Activated CD4-positive, alpha-beta T cell treated with anti-CD3 and anti-CD28 coated beads, Interleukin-2, amount 10 ng/mL, durations not matched to agents 24 days and 14 days (primary cell): ENCODE measurements at regions not wholly inside any gene's neighbourhood (a gene's known extent, or its start where the extent isn't known, plus 50 kb on each side); places are given as distances from the start of the nearest gene placed in this dataset.

Experiments
- DNase-seq: peaks from one replicate; pipeline ENCODE4 v3.0.0; 2022
- H3K27ac Mint-ChIP-seq: one replicate; pipeline ENCODE4 v1.8.0; 2022; ENCODE audit warnings: mild to moderate bottlenecking, mixed read lengths
- H3K27me3 Mint-ChIP-seq: one replicate; pipeline ENCODE4 v1.8.0; 2022; ENCODE audit warnings: mixed read lengths
- H3K36me3 Mint-ChIP-seq: one replicate; pipeline ENCODE4 v1.8.0; 2022; ENCODE audit warnings: low read depth, mild to moderate bottlenecking, mixed read lengths
- H3K4me1 Mint-ChIP-seq: one replicate; pipeline ENCODE4 v1.8.0; 2021; ENCODE audit warnings: mixed read lengths
- H3K4me3 Mint-ChIP-seq: one replicate; pipeline ENCODE4 v1.8.0; 2022; ENCODE audit warnings: mild to moderate bottlenecking, moderate library complexity, mixed read lengths
- H3K9me3 Mint-ChIP-seq: one replicate; pipeline ENCODE4 v1.8.0; 2021; ENCODE audit warnings: mixed read lengths
- intact Hi-C: fragments of 100-400 bp; cut with micrococcal nuclease; formaldehyde crosslinking; loops from one replicate; pipeline ENCODE4 v1.15.1; 2023

DNA sequence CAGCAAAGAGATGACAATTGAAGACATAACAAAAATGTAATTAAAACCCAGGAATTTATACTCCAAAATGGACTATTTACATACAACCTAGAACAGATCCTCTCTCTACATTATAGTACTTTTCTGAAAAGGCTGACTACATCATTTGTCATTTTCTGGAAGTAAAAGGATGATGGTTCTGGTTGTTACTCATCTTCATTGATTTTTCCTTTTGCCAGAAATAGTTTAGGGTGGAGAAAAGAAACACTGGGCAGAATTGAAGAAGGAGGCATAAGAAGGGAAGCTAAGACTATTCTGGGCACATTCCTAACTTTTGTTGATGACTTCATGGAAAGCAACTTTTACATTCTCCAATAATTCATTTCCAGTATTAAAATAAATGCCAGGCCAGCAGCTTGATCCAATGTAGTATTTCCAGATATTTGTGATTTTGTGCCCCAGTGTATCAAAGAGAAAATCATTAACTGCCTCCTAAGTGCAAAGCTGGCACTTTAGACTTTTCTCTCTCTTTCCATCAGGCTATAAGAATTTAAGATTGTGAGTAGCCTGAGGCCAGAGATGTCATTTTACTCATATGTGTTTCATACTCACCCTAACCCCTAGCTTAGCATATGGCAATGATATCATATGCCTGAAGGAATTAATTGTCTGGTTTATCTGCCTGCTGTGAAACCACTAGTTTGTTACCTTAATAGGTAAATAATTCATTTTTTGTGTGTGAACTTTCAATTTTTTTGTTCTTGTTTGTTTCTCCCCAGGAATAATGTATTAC is 369.5 kb upstream of the LYPLAL1 start:
- Mint-ChIP-seq H3K9me3 (no peaks in the 10 kb centered on the region), H3K36me3 (no peaks in the 10 kb centered on the region), H3K27me3 (no peaks in the 10 kb centered on the region), H3K27ac (no peak overlapping the region), H3K4me1 (no peaks in the 10 kb centered on the region), H3K4me3 (no peak overlapping the region)
- DNase-seq = no peak
- intact Hi-C loops = no loop called here

DNA sequence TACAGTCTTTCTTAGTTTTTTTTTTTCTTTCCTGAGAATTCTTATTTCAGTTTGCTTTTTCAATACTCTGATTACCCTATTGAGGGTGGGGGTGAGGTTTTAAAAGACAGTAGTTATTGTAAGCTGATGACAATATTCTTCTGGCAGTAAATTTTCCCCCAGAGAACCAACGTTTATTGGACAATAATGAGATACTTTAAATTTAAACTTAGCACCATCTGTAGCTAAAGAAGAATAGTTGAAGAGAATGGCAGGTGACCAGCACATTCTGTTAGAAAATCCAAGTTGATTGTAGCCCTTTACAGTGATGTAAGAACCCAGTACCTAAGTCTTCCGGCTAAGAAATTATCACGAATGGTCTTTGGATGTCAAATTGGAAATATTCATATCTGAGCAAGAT is 364.6 kb upstream of the LYPLAL1 start:
- H3K4me3 Mint-ChIP-seq = no peak overlapping the region
- H3K36me3 Mint-ChIP-seq = no peaks in the 10 kb centered on the region
- intact Hi-C loops = no loop called here
- H3K9me3 Mint-ChIP-seq = no peaks in the 10 kb centered on the region
- DNase-seq = no peak
- no peak overlapping the region for H3K27ac Mint-ChIP-seq
- no peaks in the 10 kb centered on the region for H3K4me1 Mint-ChIP-seq
- H3K27me3 Mint-ChIP-seq = no peaks in the 10 kb centered on the region

DNA sequence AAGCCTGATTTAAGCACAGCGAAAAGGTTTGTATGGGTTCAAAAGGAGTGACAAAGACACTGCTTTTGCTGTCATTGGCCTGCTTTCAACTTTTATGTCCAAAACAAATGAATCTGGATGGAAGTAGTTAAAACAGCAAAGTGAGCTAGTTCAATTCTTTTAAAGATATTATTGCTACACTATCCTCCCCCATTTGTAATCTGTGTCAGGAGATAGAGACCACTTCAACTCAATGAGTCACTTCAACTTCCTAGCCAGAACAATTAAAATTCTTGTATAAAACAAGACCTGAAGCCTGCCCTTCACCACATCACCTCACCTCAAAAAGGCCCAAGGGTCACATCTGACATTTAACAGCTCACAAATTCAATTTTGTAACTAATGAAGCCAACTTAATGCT is 364.1 kb upstream of the LYPLAL1 start:
- no peaks in the 10 kb centered on the region for H3K9me3 Mint-ChIP-seq
- no peak overlapping the region for H3K27ac Mint-ChIP-seq
- H3K27me3 Mint-ChIP-seq = no peaks in the 10 kb centered on the region
- no peak overlapping the region for H3K4me3 Mint-ChIP-seq
- no peaks in the 10 kb centered on the region for H3K4me1 Mint-ChIP-seq
- DNase-seq = no peak
- intact Hi-C loops = no loop called here
- no peaks in the 10 kb centered on the region for H3K36me3 Mint-ChIP-seq

DNA sequence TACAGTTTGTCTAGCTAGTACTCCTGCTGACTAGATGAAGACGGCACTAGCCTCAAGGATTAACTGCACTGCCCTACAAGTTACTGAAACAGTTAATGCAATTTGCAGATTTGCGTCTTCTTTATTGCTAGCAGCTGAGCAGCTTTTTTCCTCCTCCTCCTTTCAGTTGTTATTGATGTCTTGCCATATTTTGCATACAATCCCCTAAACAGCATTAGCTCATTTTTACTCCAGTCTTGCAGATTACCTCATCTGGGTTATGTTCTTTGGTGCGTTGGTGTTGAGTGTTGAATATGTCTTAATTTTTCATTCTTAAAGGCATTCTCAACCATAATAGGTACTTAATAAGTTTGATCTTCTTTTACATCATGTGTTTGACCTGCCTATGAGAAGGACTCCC is 363.4 kb upstream of the LYPLAL1 start:
- H3K36me3 Mint-ChIP-seq = no peaks in the 10 kb centered on the region
- intact Hi-C loops = no loop called here
- H3K4me3 Mint-ChIP-seq = no peak overlapping the region
- DNase-seq = no peak
- H3K27ac Mint-ChIP-seq = no peak overlapping the region
- no peaks in the 10 kb centered on the region for H3K4me1 Mint-ChIP-seq
- no peaks in the 10 kb centered on the region for H3K9me3 Mint-ChIP-seq
- H3K27me3 Mint-ChIP-seq = no peaks in the 10 kb centered on the region

DNA sequence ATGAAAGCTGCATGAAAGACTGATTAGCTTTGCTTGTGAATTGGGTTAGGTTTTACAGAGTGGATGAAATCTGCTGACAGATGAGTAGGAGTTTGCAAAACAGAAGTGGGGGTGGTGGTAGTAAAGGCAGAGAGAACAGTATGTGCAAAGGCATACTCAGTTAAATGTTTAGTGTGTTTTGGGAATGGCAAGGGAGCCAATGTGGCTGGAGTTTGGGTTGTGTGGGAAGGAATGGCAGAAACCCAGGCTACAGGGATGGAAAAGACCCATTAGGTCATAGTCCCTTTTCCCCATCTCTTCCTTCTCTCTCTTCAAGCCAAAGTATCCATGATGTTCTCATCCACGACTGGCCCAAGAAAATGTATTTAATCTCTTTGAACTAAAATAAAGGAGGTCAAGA is 362.2 kb upstream of the LYPLAL1 start:
- DNase-seq = no peak
- H3K27me3 Mint-ChIP-seq = no peaks in the 10 kb centered on the region
- no peak overlapping the region for H3K4me3 Mint-ChIP-seq
- H3K9me3 Mint-ChIP-seq = no peaks in the 10 kb centered on the region
- no peaks in the 10 kb centered on the region for H3K4me1 Mint-ChIP-seq
- intact Hi-C loops = no loop called here
- no peaks in the 10 kb centered on the region for H3K36me3 Mint-ChIP-seq
- H3K27ac Mint-ChIP-seq = no peak overlapping the region

DNA sequence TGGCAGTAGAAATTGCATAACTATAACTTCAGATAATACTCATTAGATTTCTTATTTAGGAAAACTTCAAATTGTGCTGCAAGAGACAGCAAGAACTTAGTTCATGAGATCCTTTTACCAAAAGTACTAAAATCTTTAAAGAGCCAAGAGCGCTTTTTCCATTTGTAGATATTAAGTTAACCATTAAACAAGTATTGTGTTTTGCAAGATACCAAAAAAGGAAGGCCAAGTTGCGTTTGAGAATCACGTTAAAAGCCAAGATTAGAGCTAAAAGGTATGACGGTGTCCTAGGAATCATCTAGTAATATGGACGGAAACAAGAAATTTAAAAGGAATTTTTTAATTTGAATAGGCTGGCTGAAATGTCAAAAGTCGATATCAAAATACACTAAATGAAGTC is 361.3 kb upstream of the LYPLAL1 start:
- DNase-seq = no peak
- Mint-ChIP-seq H3K4me3 (no peak overlapping the region), H3K36me3 (no peaks in the 10 kb centered on the region), H3K4me1 (no peaks in the 10 kb centered on the region), H3K27ac (no peak overlapping the region), H3K9me3 (no peaks in the 10 kb centered on the region), H3K27me3 (no peaks in the 10 kb centered on the region)
- intact Hi-C loops = no loop called here

DNA sequence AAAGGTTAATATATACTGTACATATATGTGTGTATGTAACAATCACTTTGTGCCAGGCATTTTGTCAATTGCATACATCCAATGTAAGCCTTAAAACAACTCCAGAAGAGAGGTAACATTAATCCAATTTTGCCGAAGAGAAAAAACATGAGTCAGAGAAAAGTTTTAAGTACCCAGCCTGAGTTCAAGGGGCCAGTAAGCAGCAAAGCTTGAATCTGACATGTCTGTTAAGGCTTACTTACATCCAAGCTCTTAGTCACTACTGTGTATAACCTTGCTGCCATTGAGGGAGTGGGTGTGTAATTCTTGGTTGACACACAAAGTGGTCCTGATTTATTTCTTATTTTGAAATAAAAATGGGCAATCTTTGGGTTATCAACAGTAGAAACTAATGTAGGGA is 360.4 kb upstream of the LYPLAL1 start:
- intact Hi-C loops = no loop called here
- Mint-ChIP-seq H3K27ac (no peak overlapping the region), H3K27me3 (no peaks in the 10 kb centered on the region), H3K9me3 (no peaks in the 10 kb centered on the region), H3K4me3 (no peak overlapping the region), H3K36me3 (no peaks in the 10 kb centered on the region), H3K4me1 (no peaks in the 10 kb centered on the region)
- no peak for DNase-seq

DNA sequence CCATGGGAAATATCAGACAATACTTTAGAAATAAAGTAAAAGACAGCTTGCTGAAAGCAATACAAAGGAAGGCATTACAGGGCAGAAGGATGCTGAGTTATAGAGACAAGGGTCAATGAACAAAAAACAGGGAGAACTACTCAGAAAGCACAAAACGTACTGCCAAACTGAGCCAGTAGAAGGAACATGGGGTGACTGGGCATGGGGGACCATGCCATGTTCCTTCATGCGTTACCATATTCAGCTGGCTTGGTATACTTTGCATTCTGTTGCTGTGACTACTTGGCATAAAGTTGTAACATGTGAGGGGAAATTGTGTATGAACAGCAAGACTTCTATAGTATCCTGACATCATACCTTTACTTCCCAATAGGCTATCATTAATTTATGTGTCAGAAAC is 358.6 kb upstream of the LYPLAL1 start:
- H3K4me3 Mint-ChIP-seq = no peak overlapping the region
- intact Hi-C loops = no loop called here
- no peak for DNase-seq
- no peaks in the 10 kb centered on the region for H3K36me3 Mint-ChIP-seq
- H3K4me1 Mint-ChIP-seq = no peaks in the 10 kb centered on the region
- H3K27ac Mint-ChIP-seq = no peak overlapping the region
- H3K27me3 Mint-ChIP-seq = no peaks in the 10 kb centered on the region
- no peaks in the 10 kb centered on the region for H3K9me3 Mint-ChIP-seq

DNA sequence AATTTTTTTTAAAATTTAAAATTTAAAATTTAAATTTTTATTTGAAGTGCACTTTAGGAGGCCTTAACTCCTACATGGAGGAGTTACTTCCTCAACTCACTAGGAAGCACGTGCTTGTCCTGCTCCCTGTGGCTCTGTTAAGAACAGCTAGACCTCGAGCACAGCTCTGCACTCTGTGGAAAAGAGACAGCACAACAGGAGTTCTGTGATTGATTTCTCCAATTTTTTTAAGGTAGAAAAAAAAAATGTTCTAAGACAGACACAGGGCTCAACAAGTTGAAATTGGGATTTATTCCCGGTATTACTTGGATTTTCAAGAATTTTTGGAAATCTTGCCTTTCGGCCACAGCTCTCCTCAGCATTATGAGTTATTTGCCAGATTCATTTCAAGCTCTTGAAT is 356.6 kb upstream of the LYPLAL1 start:
- no peaks in the 10 kb centered on the region for H3K4me1 Mint-ChIP-seq
- no peaks in the 10 kb centered on the region for H3K9me3 Mint-ChIP-seq
- intact Hi-C loops = no loop called here
- no peaks in the 10 kb centered on the region for H3K36me3 Mint-ChIP-seq
- no peak overlapping the region for H3K4me3 Mint-ChIP-seq
- H3K27ac Mint-ChIP-seq = no peak overlapping the region
- DNase-seq = no peak
- no peaks in the 10 kb centered on the region for H3K27me3 Mint-ChIP-seq

DNA sequence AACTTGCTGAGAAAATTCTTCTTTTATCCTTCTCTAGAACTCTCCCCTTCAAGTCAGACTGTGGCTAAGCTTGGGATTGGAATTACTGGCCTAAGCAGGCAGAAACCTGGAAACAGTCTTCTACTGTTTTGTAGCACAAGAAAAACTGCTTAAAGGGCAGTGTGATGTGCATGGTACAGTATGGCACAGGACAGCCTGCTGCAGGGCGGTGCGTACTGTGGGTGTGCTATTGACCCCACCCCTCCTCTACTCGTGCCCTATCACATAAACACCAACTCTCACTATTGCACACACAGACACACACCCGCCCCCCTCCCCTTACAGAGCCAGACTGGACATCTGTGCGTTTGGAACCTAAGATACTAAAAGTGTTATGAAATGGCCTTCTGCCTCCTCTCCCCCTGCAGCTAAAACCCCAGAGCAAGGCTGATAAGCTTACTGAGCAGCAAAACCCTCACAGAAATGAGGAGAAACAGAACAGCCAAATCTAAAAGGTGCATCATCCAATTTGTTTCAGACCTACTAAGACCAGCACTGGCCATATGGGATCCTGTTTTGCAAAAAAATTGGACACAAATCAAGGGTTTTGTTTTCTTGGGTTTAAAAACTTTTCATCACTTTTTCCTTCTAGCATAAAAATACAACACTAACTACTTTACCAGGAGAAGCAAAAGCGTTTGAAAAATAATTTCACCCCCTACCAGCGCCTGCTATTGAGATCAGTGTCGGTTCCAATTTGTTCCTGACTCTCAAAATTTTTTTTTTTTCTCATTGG is 355.8 kb upstream of the LYPLAL1 start:
- Mint-ChIP-seq H3K27me3 (no peaks in the 10 kb centered on the region), H3K4me1 (no peaks in the 10 kb centered on the region), H3K36me3 (no peaks in the 10 kb centered on the region), H3K27ac (no peak overlapping the region), H3K4me3 (no peak overlapping the region), H3K9me3 (no peaks in the 10 kb centered on the region)
- intact Hi-C loops = no loop called here
- no peak for DNase-seq

DNA sequence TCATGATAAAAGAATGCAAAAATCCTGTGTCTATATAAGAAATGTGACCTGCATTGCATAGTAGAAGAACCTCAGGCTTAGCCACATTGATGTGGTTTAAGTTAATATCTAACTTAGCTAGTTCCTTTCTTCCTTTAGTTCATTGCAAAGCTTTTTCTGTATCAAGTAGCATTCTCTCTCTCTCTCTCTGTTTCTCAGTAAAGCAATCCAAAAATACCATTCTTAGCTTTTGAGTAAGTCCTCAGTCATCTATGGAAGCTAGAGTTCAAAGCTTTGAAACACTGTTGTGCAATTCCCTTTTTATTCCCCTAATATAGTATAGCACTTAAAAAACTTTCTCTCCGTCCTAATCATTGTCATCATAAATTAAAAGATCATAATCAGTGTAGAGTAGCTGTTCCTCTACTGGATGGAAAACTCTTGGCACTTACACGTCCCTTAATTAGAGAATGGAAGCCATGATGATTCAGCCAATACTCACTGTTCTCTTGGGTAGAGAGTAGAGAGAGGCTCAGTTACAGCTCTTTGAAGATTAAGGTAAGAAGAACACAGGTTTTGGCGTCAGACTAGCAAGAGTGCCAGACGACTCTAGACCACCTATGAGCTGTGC is 350.3 kb upstream of the LYPLAL1 start:
- no peak for DNase-seq
- no peaks in the 10 kb centered on the region for H3K9me3 Mint-ChIP-seq

DNA sequence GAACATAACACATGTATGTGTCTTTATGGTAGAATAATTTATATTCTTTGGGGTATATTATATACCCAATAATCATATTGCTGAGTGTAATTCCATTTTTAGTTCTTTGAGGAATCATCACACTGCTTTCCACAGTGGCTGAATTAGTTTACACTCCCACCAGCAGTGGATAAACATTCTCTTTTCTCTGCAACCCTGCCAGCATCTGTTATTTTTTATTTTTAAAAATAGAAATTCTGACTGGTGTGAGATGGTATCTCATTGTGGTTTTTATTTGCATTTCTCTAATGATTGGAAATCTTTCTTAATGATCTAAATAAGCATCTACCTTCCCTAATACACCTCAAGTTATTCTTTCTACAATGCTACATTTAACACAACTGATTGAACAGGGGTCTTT is 346.2 kb upstream of the LYPLAL1 start:
- H3K27me3 Mint-ChIP-seq = no peaks in the 10 kb centered on the region
- H3K9me3 Mint-ChIP-seq = no peaks in the 10 kb centered on the region
- H3K27ac Mint-ChIP-seq = no peak overlapping the region
- no peak for DNase-seq
- H3K4me3 Mint-ChIP-seq = no peak overlapping the region
- no peaks in the 10 kb centered on the region for H3K36me3 Mint-ChIP-seq
- H3K4me1 Mint-ChIP-seq = no peaks in the 10 kb centered on the region
- intact Hi-C loops = no loop called here

More for the DNA sequence above, 350.3 kb upstream of the LYPLAL1 start:
- Mint-ChIP-seq H3K27ac (no peak overlapping the region), H3K4me3 (no peak overlapping the region), H3K4me1 (no peaks in the 10 kb centered on the region), H3K36me3 (no peaks in the 10 kb centered on the region), H3K27me3 (no peaks in the 10 kb centered on the region)
- intact Hi-C loops = no loop called here

DNA sequence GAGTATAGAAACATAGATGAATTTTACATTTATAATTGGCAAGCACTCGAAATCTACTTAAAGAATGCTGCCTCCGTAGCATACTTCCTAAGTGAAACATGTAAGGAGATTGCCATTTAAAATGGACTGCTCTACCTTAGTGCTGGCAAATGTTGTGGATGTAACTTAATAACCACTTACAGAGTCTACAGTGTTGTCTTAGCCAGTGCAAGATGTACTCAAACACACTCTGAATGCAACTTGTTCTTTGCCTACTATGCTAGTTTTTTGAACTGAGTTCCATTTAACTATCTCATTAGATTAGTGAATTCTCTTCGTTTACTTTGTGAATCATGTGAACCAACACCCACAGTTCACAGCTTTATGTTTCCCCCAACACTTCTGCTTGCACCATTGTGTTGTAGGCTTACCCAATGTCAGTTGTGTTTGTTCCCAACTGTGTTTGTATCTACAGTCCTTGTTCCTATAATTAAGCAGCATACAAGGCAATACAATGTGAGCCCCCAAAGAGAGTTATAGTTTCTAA is 345.5 kb upstream of the LYPLAL1 start:
- intact Hi-C loops = no loop called here
- H3K4me1 Mint-ChIP-seq = no peaks in the 10 kb centered on the region
- H3K27ac Mint-ChIP-seq = no peak overlapping the region
- no peak overlapping the region for H3K4me3 Mint-ChIP-seq
- H3K9me3 Mint-ChIP-seq = no peaks in the 10 kb centered on the region
- no peak for DNase-seq
- H3K36me3 Mint-ChIP-seq = no peaks in the 10 kb centered on the region
- no peaks in the 10 kb centered on the region for H3K27me3 Mint-ChIP-seq

DNA sequence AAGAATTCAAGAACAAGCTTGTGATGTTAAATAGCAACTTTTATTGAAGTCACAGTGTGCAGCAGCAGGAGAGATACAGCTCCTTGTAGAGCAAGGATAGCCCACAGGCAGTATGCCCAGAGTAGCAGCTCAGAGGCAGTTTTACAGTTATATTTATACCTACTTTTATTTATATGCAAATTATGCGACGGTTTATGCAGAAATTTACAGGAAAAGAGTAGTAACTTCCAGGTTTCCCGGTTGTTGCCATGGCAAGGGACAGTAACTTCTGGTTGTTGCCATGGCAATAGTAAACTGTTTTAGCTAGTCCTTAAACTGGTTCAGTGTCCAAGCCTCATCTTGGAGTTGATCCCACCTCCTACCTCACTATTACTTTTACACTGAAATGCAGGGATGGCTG is 344.6 kb upstream of the LYPLAL1 start:
- Mint-ChIP-seq H3K36me3 (no peaks in the 10 kb centered on the region), H3K4me1 (no peaks in the 10 kb centered on the region), H3K27ac (no peak overlapping the region), H3K9me3 (no peaks in the 10 kb centered on the region), H3K4me3 (no peak overlapping the region), H3K27me3 (no peaks in the 10 kb centered on the region)
- intact Hi-C loops = no loop called here
- DNase-seq = no peak
